ENCODE measurements at regions not wholly inside any gene's neighbourhood (a gene's known extent, or its start where the extent isn't known, plus 50 kb on each side); places are given as distances from the start of the nearest gene placed in this dataset.

GRCh38 chr13:106917024-106917571 is 349.2 kb upstream of the ARGLU1 start:
- DNase-seq (ENCODE audit: low read depth, low spot score): no peak
- H3K4me2 ChIP-seq (ENCODE audit: low read length): peak overlapping the region; percentile 92; the same call in 1 of the 2 replicates
- H3K9me2 ChIP-seq (ENCODE audit: insufficient read depth): no peaks in the 10 kb centered on the region
- ATAC-seq: no peak
- peaks cover 0 to 9% of the 10 kb centered on the region in 2 experiments; a peak in 1 of 4 replicates for H3K4me1 ChIP-seq (ENCODE audit: control insufficient read depth in 1 of 2, insufficient read depth in 2 of 2, low read length in 2 of 2)
- no peaks in the 10 kb centered on the region for H3K9me3 ChIP-seq (ENCODE audit: control insufficient read depth in 1 of 2, insufficient read depth in 1 of 2, low read depth in 1 of 2, low read length in 2 of 2)
- no peaks in the 10 kb centered on the region for H3K27me3 ChIP-seq (ENCODE audit: insufficient read depth, low read length)
- TF ChIP-seq SIN3A (IDR thresholded peaks at IDR 0.05; ENCODE audit: low read depth) (no peak), EGR1 (IDR thresholded peaks at IDR 0.05; ENCODE audit: low read depth) (no peak), JUND (IDR thresholded peaks at IDR 0.05) (no peak), CEBPB (IDR thresholded peaks at IDR 0.05; ENCODE audit: low read depth) (no peak), EZH2 (IDR thresholded peaks at IDR 0.05) (no peak), CBX3 (IDR thresholded peaks at IDR 0.05; ENCODE audit: low read depth) (no peak), POLR2AphosphoS5 (IDR thresholded peaks at IDR 0.05; ENCODE audit: low read depth, low read length) (no peak), ZNF274 (IDR thresholded peaks at IDR 0.05; ENCODE audit: low read depth, low read length) (no peak), FOSL1 (IDR thresholded peaks at IDR 0.05; ENCODE audit: low read depth) (no peak), POLR2A (IDR thresholded peaks at IDR 0.05; ENCODE audit: borderline replicate concordance, extremely low read depth, insufficient read depth, insufficient read length) (no peak), SP1 (IDR thresholded peaks at IDR 0.05; ENCODE audit: low read depth) (no peak), ATF3 (IDR thresholded peaks at IDR 0.05) (no peak), RAD21 (IDR thresholded peaks at IDR 0.05; ENCODE audit: low read depth) (no peak), ELF1 (IDR thresholded peaks at IDR 0.05; ENCODE audit: borderline replicate concordance, low read depth) (no peak), REST (IDR thresholded peaks at IDR 0.05; ENCODE audit: low read depth) (no peak)
- TF ChIP-seq, protein P1, sequence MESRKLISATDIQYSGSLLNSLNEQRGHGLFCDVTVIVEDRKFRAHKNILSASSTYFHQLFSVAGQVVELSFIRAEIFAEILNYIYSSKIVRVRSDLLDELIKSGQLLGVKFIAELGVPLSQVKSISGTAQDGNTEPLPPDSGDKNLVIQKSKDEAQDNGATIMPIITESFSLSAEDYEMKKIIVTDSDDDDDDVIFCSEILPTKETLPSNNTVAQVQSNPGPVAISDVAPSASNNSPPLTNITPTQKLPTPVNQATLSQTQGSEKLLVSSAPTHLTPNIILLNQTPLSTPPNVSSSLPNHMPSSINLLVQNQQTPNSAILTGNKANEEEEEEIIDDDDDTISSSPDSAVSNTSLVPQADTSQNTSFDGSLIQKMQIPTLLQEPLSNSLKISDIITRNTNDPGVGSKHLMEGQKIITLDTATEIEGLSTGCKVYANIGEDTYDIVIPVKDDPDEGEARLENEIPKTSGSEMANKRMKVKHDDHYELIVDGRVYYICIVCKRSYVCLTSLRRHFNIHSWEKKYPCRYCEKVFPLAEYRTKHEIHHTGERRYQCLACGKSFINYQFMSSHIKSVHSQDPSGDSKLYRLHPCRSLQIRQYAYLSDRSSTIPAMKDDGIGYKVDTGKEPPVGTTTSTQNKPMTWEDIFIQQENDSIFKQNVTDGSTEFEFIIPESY (IDR thresholded peaks at IDR 0.05; ENCODE audit: extremely low read depth, insufficient replicate concordance, low read length): no peak
- TF ChIP-seq, protein P2, sequence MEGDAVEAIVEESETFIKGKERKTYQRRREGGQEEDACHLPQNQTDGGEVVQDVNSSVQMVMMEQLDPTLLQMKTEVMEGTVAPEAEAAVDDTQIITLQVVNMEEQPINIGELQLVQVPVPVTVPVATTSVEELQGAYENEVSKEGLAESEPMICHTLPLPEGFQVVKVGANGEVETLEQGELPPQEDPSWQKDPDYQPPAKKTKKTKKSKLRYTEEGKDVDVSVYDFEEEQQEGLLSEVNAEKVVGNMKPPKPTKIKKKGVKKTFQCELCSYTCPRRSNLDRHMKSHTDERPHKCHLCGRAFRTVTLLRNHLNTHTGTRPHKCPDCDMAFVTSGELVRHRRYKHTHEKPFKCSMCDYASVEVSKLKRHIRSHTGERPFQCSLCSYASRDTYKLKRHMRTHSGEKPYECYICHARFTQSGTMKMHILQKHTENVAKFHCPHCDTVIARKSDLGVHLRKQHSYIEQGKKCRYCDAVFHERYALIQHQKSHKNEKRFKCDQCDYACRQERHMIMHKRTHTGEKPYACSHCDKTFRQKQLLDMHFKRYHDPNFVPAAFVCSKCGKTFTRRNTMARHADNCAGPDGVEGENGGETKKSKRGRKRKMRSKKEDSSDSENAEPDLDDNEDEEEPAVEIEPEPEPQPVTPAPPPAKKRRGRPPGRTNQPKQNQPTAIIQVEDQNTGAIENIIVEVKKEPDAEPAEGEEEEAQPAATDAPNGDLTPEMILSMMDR (IDR thresholded peaks at IDR 0.05 in 2 of 3, conservative IDR thresholded peaks at IDR 0.05 in 1 of 3; ENCODE audit: borderline replicate concordance in 1 of 3, insufficient read depth in 1 of 3, low read depth in 2 of 3, low read length in 2 of 3): no peak
- TF ChIP-seq, protein P3, sequence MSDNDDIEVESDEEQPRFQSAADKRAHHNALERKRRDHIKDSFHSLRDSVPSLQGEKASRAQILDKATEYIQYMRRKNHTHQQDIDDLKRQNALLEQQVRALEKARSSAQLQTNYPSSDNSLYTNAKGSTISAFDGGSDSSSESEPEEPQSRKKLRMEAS (IDR thresholded peaks at IDR 0.05): no peak
- no peak overlapping the region for H2AFZ ChIP-seq (ENCODE audit: low read depth, low read length, poor library complexity, severe bottlenecking)
- no peak overlapping the region for H3K4me3 ChIP-seq (replicated peaks in 1 of 2; ENCODE audit: low read depth in 1 of 2, low read length in 2 of 2)
- BruUV-seq (replicated peaks): no TSS peak
- no peak overlapping the region for H3K27ac ChIP-seq (ENCODE audit: low read depth, low read length)
- no peaks in the 10 kb centered on the region for H3K36me3 ChIP-seq (ENCODE audit: control insufficient read depth in 1 of 2, insufficient read depth in 2 of 2, low read length in 2 of 2)
- H3K79me2 ChIP-seq (ENCODE audit: insufficient read depth, low read length): no peaks in the 10 kb centered on the region
- ChIA-PET CTCF (no interaction called here), POLR2A (no interaction called here), RAD21 (ENCODE audit: low non-redundant PET in 1 of 2, low total read pairs in 2 of 2, uncharacterized antibody in 2 of 2, unreplicated experiment in 2 of 2) (no interaction called here)
- intact Hi-C loops (cut with micrococcal nuclease): loop anchor here (5.0 kb wide), 1 partner anchor 380 kb away; the partner anchor contains the start of gene EFNB2
- H3K9ac ChIP-seq (ENCODE audit: low read length): no peak overlapping the region
- H4K20me1 ChIP-seq (ENCODE audit: insufficient read depth): no peaks in the 10 kb centered on the region
